ENCODE measurements at regions not wholly inside any gene's neighbourhood (a gene's known extent, or its start where the extent isn't known, plus 50 kb on each side); places are given as distances from the start of the nearest gene placed in this dataset.

DNA sequence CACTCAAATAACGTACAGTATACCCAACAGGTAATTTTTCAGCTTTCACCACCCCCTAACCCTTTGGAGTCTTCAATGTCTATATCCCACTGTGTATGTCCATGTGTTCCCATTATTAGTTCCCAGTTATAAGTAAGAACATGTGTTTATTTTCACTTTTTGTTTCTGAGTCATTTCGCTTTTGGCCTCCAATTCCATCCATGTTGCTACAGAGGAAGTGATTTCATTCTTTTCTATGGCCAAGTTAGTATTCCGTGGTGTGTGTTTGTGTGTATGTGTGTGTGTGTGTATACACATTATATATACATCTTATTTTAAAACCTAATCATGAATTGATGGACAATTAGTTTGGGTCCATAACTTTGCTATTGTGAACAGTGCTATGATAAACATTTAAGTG, 464.4 kb downstream of the CMPK2 start:
- TF ChIP-seq, protein P1, sequence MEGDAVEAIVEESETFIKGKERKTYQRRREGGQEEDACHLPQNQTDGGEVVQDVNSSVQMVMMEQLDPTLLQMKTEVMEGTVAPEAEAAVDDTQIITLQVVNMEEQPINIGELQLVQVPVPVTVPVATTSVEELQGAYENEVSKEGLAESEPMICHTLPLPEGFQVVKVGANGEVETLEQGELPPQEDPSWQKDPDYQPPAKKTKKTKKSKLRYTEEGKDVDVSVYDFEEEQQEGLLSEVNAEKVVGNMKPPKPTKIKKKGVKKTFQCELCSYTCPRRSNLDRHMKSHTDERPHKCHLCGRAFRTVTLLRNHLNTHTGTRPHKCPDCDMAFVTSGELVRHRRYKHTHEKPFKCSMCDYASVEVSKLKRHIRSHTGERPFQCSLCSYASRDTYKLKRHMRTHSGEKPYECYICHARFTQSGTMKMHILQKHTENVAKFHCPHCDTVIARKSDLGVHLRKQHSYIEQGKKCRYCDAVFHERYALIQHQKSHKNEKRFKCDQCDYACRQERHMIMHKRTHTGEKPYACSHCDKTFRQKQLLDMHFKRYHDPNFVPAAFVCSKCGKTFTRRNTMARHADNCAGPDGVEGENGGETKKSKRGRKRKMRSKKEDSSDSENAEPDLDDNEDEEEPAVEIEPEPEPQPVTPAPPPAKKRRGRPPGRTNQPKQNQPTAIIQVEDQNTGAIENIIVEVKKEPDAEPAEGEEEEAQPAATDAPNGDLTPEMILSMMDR (conservative IDR thresholded peaks at IDR 0.05; ENCODE audit: low read depth, low read length), result no peak
- no peak for DNase-seq (ENCODE audit: low read depth)
- H3K4me3 ChIP-seq (ENCODE audit: low read depth, low read length), result no peak overlapping the region

DNA sequence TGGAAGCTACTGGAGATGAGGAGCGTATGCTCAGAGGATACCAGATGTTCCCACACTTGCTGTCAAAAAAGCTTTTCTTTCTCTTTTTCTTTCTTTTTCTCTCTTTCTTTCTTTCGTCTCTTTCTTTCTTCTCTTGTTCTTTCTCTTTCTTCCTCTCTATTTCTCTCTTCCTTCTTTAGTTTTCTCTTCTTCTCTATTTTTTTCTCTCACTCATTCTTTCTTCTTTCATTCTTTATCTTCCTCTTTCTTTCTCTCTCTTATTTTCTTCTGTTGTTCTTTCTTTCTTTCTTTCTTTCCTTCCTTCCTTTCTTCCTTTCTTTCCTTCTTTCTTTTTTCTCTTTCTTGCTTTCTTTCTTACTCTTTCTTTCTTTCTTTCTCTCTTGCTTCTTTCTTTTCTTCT, 457.6 kb downstream of the CMPK2 start:
- DNase-seq (ENCODE audit: low read depth), result no peak
- TF ChIP-seq, protein P1 (conservative IDR thresholded peaks at IDR 0.05; ENCODE audit: low read depth, low read length), result no peak
- no peak overlapping the region for H3K4me3 ChIP-seq (ENCODE audit: low read depth, low read length)

DNA sequence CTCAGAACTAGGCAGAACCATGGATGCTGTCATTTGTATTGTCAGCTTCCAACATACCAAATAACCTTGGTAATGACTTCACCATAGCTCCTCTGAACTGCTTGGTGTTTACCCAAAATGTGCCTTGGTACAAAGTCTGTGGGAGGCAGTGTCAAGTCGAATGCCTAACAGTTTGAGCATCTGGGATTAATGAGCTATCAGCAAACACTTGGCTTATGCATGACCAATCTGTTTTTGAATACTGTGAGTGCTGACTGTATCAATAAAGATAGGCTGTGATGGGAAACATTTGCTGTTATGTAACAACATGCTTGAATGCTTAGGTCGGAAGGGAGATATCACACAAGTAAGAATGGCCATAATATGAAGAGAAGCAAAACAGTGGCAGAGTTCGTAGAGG, 455.4 kb downstream of the CMPK2 start:
- DNase-seq (ENCODE audit: low read depth), result no peak
- TF ChIP-seq, protein P1 (conservative IDR thresholded peaks at IDR 0.05; ENCODE audit: low read depth, low read length), result no peak
- H3K4me3 ChIP-seq (ENCODE audit: low read depth, low read length), result no peak overlapping the region

DNA sequence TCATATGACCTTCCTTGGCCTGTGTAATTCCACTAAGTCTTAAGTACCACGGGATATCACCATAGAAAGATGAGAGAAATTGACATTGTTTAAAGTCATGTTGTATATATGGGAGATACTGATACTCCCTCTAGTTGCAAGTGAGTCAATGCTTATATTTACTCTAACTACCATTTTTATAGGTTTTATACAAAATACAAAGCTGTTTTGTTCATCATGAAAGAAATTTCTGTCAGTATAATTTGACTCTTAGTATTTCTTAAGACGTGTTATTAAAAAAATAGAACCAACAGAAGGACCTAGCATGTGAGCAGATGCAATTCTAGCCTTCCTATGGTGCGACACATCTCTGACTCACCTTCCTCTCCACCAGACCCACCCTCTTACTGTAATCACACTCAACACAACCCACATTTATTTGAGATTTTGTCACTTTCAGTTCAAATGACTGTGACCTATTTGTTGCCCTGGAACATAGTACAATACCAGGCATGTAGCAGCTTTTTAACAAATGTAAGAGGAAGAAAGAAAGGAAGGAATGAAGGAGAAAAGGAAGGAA, 453.1 kb downstream of the CMPK2 start:
- H3K4me3 ChIP-seq (ENCODE audit: low read depth, low read length), result no peak overlapping the region
- peak; percentile 20 for DNase-seq (ENCODE audit: low read depth)

DNA sequence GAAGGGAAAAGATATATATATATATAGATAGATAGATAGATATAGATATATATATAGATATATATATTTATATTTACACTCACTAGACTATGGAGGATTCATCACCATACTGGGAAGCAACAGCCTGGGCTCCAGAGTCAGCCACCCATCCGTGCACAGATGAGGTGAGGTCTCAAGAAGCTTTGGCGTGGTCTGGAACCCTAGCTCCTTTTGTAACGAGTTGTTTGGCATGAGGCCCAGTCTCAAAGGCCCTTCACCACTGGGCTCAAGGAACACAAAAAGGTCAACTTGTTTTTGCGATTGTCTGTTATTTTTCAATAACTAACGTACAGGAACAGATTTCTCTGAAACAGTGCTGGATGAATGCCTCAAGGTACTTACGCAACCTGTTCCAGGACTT, 448.7 kb downstream of the CMPK2 start:
- H3K4me3 ChIP-seq (ENCODE audit: low read depth, low read length), result no peak overlapping the region
- TF ChIP-seq, protein P1 (conservative IDR thresholded peaks at IDR 0.05; ENCODE audit: low read depth, low read length), result no peak
- DNase-seq (ENCODE audit: low read depth), result no peak

More for the DNA sequence above, 453.1 kb downstream of the CMPK2 start:
- TF ChIP-seq, protein P1 (conservative IDR thresholded peaks at IDR 0.05; ENCODE audit: low read depth, low read length), result no peak

DNA sequence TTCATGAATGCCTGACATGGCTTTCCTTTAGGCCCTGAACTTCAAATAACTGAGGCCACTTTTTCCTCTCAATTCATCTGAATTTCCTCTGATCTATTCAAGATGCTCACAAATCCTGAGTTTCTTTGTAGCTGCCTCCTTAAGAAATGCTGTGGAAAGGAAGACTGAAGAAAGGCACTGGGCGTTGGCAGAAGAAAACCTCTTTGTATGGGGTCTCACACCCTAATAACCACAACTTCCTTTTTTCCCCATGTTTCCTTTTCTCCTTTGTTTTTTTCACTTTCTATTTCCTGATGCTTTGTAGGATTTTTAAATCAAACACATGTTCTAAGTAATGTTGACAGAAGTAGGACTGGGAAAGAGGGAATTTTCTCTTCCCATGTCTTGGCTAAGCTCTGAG, 447.4 kb downstream of the CMPK2 start:
- H3K4me3 ChIP-seq (ENCODE audit: low read depth, low read length), result no peak overlapping the region
- no peak for DNase-seq (ENCODE audit: low read depth)

More for the DNA sequence above, 447.4 kb downstream of the CMPK2 start:
- TF ChIP-seq, protein P1 (conservative IDR thresholded peaks at IDR 0.05; ENCODE audit: low read depth, low read length), result no peak

Data from choroid plexus epithelial cell (primary cell).